ENCODE measurements at regions not wholly inside any gene's neighbourhood (a gene's known extent, or its start where the extent isn't known, plus 50 kb on each side); places are given as distances from the start of the nearest gene placed in this dataset.

GRCh38 chr21:35829067-35829466 is 231.3 kb downstream of the SETD4 start:
- Histone ChIP-seq H3K27ac (ENCODE audit: low read depth, low read length) (no peak overlapping the region), H3K4me3 (ENCODE audit: low read depth, low read length) (no peak overlapping the region), H3K79me2 (ENCODE audit: control insufficient read depth, insufficient read depth, low read length, unreplicated experiment) (no peaks in the 10 kb centered on the region), H2AFZ (ENCODE audit: low read length, unreplicated experiment) (no peak overlapping the region), H3K27me3 (ENCODE audit: insufficient read depth, low read length) (0 out of 2 replicates have a peak, but pooled peaks cover 3% of the 10 kb centered on the region), H3K4me1 (ENCODE audit: control insufficient read depth, insufficient read depth, low read length, unreplicated experiment) (no peaks in the 10 kb centered on the region), H3K36me3 (ENCODE audit: insufficient read depth, low read length) (no peaks in the 10 kb centered on the region)

DNA sequence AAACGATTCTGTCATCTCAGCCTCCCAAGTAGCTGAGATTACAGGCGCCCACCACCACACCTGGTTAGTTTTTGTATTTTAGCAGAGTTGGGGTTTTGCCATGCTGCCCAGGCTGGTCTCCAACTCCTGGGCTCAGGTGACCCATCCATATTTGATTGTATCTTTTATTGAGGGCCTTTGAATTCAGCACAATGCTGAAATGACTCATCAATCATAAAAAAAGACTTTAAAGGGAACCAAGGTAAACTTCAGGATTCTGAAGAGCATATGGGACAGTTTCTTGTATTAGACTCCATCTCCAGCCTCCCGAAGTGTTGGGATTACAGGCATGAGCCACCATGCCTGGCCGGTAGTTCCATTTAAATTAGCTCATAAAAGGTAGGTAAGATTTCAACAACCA is 232.2 kb downstream of the SETD4 start:
- Histone ChIP-seq H2AFZ (ENCODE audit: low read length, unreplicated experiment) (no peak overlapping the region), H3K4me1 (ENCODE audit: control insufficient read depth, insufficient read depth, low read length, unreplicated experiment) (no peaks in the 10 kb centered on the region), H3K36me3 (ENCODE audit: insufficient read depth, low read length) (no peaks in the 10 kb centered on the region), H3K4me3 (ENCODE audit: low read depth, low read length) (no peak overlapping the region), H3K27me3 (ENCODE audit: insufficient read depth, low read length) (0 out of 2 replicates have a peak, but pooled peaks cover 3% of the 10 kb centered on the region), H3K27ac (ENCODE audit: low read depth, low read length) (no peak overlapping the region), H3K79me2 (ENCODE audit: control insufficient read depth, insufficient read depth, low read length, unreplicated experiment) (no peaks in the 10 kb centered on the region)

GRCh38 chr21:35827004-35827403 is 233.3 kb downstream of the SETD4 start:
- H3K4me1 ChIP-seq (ENCODE audit: control insufficient read depth, insufficient read depth, low read length, unreplicated experiment), result no peaks in the 10 kb centered on the region
- 0 out of 2 replicates have a peak, but pooled peaks cover 3% of the 10 kb centered on the region for H3K27me3 ChIP-seq (ENCODE audit: insufficient read depth, low read length)
- H3K27ac ChIP-seq (ENCODE audit: low read depth, low read length), result no peak overlapping the region
- H3K36me3 ChIP-seq (ENCODE audit: insufficient read depth, low read length), result no peaks in the 10 kb centered on the region
- H3K79me2 ChIP-seq (ENCODE audit: control insufficient read depth, insufficient read depth, low read length, unreplicated experiment), result no peaks in the 10 kb centered on the region
- H2AFZ ChIP-seq (ENCODE audit: low read length, unreplicated experiment), result no peak overlapping the region
- no peak overlapping the region for H3K4me3 ChIP-seq (ENCODE audit: low read depth, low read length)

- Histone ChIP-seq H3K27ac (ENCODE audit: low read depth, low read length) (no peak overlapping the region), H3K36me3 (ENCODE audit: insufficient read depth, low read length) (no peaks in the 10 kb centered on the region), H3K79me2 (ENCODE audit: control insufficient read depth, insufficient read depth, low read length, unreplicated experiment) (no peaks in the 10 kb centered on the region)
These were observed 234.7 kb downstream of the SETD4 start for GRCh38 chr21:35825370-35826353.

GRCh38 chr21:35824136-35824535 is 236.2 kb downstream of the SETD4 start:
- H3K79me2 ChIP-seq (ENCODE audit: control insufficient read depth, insufficient read depth, low read length, unreplicated experiment), result no peaks in the 10 kb centered on the region
- H3K4me1 ChIP-seq (ENCODE audit: control insufficient read depth, insufficient read depth, low read length, unreplicated experiment), result no peaks in the 10 kb centered on the region
- H2AFZ ChIP-seq (ENCODE audit: low read length, unreplicated experiment), result no peak overlapping the region
- H3K36me3 ChIP-seq (ENCODE audit: insufficient read depth, low read length), result no peaks in the 10 kb centered on the region
- no peak overlapping the region for H3K4me3 ChIP-seq (ENCODE audit: low read depth, low read length)
- H3K27me3 ChIP-seq (ENCODE audit: insufficient read depth, low read length), result 0 out of 2 replicates have a peak, but pooled peaks cover 2% of the 10 kb centered on the region
- no peak overlapping the region for H3K27ac ChIP-seq (ENCODE audit: low read depth, low read length)

More at GRCh38 chr21:35825370-35826353, 234.7 kb downstream of the SETD4 start:
- no peaks in the 10 kb centered on the region for H3K4me1 ChIP-seq (ENCODE audit: control insufficient read depth, insufficient read depth, low read length, unreplicated experiment)
- 0 out of 2 replicates have a peak, but pooled peaks cover 3% of the 10 kb centered on the region for H3K27me3 ChIP-seq (ENCODE audit: insufficient read depth, low read length)
- no peak overlapping the region for H2AFZ ChIP-seq (ENCODE audit: low read length, unreplicated experiment)
- H3K4me3 ChIP-seq (ENCODE audit: low read depth, low read length), result no peak overlapping the region

- Histone ChIP-seq H3K4me3 (ENCODE audit: low read depth, low read length) (no peak overlapping the region), H3K79me2 (ENCODE audit: control insufficient read depth, insufficient read depth, low read length, unreplicated experiment) (no peaks in the 10 kb centered on the region), H2AFZ (ENCODE audit: low read length, unreplicated experiment) (no peak overlapping the region), H3K36me3 (ENCODE audit: insufficient read depth, low read length) (no peaks in the 10 kb centered on the region), H3K4me1 (ENCODE audit: control insufficient read depth, insufficient read depth, low read length, unreplicated experiment) (peaks cover 7% of the 10 kb centered on the region), H3K27ac (ENCODE audit: low read depth, low read length) (no peak overlapping the region), H3K27me3 (ENCODE audit: insufficient read depth, low read length) (no peaks in the 10 kb centered on the region)
These were observed 241.2 kb downstream of the SETD4 start for GRCh38 chr21:35819134-35819533.

- H2AFZ ChIP-seq (ENCODE audit: low read length, unreplicated experiment), result no peak overlapping the region
- no peak overlapping the region for H3K4me3 ChIP-seq (ENCODE audit: low read depth, low read length)
- H3K27ac ChIP-seq (ENCODE audit: low read depth, low read length), result no peak overlapping the region
- no peaks in the 10 kb centered on the region for H3K27me3 ChIP-seq (ENCODE audit: insufficient read depth, low read length)
- no peaks in the 10 kb centered on the region for H3K36me3 ChIP-seq (ENCODE audit: insufficient read depth, low read length)
- peaks cover 7% of the 10 kb centered on the region for H3K4me1 ChIP-seq (ENCODE audit: control insufficient read depth, insufficient read depth, low read length, unreplicated experiment)
- H3K79me2 ChIP-seq (ENCODE audit: control insufficient read depth, insufficient read depth, low read length, unreplicated experiment), result no peaks in the 10 kb centered on the region
These were observed 241.7 kb downstream of the SETD4 start for GRCh38 chr21:35818597-35818996.

DNA sequence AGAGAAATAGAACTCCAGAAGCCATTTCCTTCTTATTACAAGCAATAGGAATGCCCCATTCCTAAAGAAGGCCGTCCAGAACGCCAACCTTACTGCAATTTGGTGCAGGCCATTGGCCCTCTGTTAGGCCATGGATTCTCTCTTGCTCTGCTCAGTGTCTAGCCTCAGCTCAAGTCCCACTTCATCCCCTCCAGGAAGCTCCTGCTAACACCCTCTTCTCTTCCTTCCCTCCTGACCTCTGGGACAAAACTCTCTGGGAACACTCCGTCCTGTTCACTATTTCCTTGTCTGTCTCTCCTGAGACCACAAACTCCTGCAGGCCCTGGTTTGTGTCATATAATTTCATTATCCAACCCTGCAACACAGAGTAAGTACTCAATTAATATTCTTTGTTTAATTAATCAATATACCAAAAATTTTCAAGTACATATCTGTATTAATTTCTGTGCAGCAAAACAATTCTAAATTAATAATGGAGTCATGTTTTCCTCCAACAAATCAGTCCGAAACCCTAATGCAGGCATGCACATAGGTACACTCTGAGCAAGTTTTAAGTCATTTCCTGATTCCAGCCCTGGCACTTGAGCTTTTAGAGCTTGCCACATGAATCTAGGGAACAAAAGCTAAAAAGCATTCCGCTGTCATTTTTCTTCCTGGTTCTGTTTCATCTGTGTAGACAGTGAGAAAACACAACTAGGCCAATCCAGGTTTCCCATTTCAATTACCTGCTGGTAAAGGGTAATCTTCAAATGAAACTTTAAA is 245.3 kb downstream of the SETD4 start:
- H2AFZ ChIP-seq (ENCODE audit: low read length, unreplicated experiment), result peak overlapping the region; percentile 85

GRCh38 chr21:35812679-35813078 is 247.6 kb downstream of the SETD4 start:
- Histone ChIP-seq H3K27me3 (ENCODE audit: insufficient read depth, low read length) (no peaks in the 10 kb centered on the region), H2AFZ (ENCODE audit: low read length, unreplicated experiment) (no peak overlapping the region), H3K27ac (ENCODE audit: low read depth, low read length) (no peak overlapping the region), H3K36me3 (ENCODE audit: insufficient read depth, low read length) (no peaks in the 10 kb centered on the region), H3K4me3 (ENCODE audit: low read depth, low read length) (no peak overlapping the region), H3K79me2 (ENCODE audit: control insufficient read depth, insufficient read depth, low read length, unreplicated experiment) (no peaks in the 10 kb centered on the region), H3K4me1 (ENCODE audit: control insufficient read depth, insufficient read depth, low read length, unreplicated experiment) (peaks cover 7% of the 10 kb centered on the region)

More for the DNA sequence above, 245.3 kb downstream of the SETD4 start:
- Histone ChIP-seq H3K36me3 (ENCODE audit: insufficient read depth, low read length) (no peaks in the 10 kb centered on the region), H3K27me3 (ENCODE audit: insufficient read depth, low read length) (no peaks in the 10 kb centered on the region), H3K4me1 (ENCODE audit: control insufficient read depth, insufficient read depth, low read length, unreplicated experiment) (peaks cover 7% of the 10 kb centered on the region), H3K27ac (ENCODE audit: low read depth, low read length) (no peak overlapping the region), H3K79me2 (ENCODE audit: control insufficient read depth, insufficient read depth, low read length, unreplicated experiment) (no peaks in the 10 kb centered on the region), H3K4me3 (ENCODE audit: low read depth, low read length) (no peak overlapping the region)

GRCh38 chr21:35811191-35811806 is 249.0 kb downstream of the SETD4 start:
- H3K27ac ChIP-seq (ENCODE audit: low read depth, low read length), result no peak overlapping the region
- no peak overlapping the region for H3K4me3 ChIP-seq (ENCODE audit: low read depth, low read length)
- peaks cover 7% of the 10 kb centered on the region for H3K4me1 ChIP-seq (ENCODE audit: control insufficient read depth, insufficient read depth, low read length, unreplicated experiment)
- H3K79me2 ChIP-seq (ENCODE audit: control insufficient read depth, insufficient read depth, low read length, unreplicated experiment), result no peaks in the 10 kb centered on the region
- no peaks in the 10 kb centered on the region for H3K27me3 ChIP-seq (ENCODE audit: insufficient read depth, low read length)
- H2AFZ ChIP-seq (ENCODE audit: low read length, unreplicated experiment), result no peak overlapping the region
- no peaks in the 10 kb centered on the region for H3K36me3 ChIP-seq (ENCODE audit: insufficient read depth, low read length)

All from ACC112 (cell line).